ENCODE measurements at regions not wholly inside any gene's neighbourhood (a gene's known extent, or its start where the extent isn't known, plus 50 kb on each side); places are given as distances from the start of the nearest gene placed in this dataset.
A peak's percentile ranks its signal among the peaks of the same experiment; 100 is the strongest.
"Not testable (repeated sequence)": the region's sequence is repeated elsewhere in the genome, so short reads cannot be mapped to it uniquely, and the experiment has no call there.

DNA sequence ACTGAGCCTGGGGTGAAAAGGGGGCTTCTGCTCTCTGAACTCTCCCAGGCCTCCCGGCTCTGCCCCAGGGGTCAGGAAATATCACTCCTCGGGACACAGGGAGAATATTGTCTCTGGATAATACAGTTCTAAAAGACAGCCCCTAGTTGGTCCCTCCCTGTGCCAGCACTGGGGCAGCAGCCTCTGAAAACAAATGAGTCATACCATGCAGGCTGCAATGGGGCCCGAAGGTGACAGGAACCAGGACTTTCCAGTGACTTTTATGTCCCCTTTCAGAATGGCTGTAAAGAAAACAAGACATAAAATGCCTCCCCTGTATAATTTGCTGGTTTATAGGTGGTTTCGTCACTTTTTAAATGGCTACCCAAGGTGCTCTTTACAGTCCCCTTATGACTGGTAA, 360.0 kb downstream of the NPHP4 start:
- DNase-seq: no peak

DNA sequence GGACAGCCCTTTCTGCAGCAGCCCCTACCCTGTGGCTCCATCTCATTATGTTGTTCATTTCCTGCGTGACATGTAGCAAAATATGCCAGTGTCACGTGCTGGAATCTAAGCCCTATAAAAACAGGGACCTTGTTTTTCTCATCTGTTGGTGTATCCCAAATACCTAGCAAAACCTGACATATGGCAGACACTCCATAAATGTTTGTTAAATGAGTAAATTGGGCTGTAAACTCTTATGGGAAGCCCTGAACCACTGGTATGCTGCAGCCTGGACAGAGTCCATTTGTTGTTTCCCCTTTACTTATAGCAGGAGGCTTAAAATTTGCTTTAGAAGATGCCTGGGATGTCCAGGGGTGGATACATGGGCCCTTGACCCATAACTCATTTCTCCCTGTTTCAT, 363.8 kb downstream of the NPHP4 start:
- DNase-seq: no peak

DNA sequence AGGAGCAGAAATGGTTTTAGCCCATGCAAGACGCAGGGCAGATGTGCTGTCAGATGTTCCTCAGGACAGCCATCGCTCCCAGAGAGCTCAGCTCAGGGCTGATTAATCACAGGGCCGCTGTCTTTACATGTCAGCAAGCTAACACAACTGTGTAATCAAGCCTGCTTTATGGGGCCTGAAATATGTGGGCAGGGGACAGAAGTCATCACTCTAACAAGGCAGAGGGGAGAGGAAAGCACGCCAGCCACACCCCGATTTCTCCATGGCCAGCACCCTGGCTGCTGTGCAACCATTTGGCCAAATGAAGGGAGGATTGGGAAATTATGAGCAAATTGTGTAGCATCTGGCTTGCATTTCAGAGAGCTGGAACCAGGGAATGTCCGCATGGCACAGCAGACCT, 368.8 kb downstream of the NPHP4 start:
- no peak for DNase-seq

DNA sequence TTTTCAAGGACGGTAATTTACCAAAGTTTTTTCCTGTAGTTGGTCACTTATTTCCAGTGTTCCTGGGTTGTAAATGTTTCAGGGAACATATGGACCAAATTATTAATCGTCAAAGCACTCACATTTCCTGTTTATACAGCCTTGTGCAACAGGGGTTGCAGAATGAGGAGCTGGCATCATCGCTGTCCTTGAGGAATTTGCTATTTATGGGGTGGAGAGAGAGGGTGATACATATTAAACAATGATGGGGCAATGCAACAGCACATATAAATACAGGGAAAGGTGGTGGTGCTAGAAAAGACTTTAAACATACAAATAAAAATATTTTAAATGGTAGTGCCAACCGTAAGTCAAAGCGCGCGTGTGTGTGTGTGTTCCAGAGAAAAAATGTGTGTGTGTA, 369.8 kb downstream of the NPHP4 start:
- peak; percentile 49 for DNase-seq

DNA sequence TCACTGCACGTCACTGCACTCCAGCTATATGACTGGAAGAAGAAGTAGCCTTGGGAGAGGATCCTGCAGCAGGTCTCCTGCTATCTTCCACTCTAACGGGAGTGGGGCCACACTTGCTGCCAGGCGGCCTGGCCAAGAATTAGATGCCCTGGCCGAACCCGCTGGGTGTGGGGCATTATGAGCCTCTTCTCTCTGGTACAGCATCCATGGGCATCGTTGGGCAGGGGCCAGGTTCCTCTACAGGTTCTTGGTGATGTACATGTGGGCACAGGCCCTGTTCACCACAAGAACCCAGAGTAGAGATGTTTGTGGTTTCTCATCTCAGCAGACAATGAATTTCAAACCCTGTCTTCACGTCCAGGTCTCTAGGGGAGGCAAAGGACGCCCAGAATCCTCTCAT, 370.5 kb downstream of the NPHP4 start:
- no peak for DNase-seq

DNA sequence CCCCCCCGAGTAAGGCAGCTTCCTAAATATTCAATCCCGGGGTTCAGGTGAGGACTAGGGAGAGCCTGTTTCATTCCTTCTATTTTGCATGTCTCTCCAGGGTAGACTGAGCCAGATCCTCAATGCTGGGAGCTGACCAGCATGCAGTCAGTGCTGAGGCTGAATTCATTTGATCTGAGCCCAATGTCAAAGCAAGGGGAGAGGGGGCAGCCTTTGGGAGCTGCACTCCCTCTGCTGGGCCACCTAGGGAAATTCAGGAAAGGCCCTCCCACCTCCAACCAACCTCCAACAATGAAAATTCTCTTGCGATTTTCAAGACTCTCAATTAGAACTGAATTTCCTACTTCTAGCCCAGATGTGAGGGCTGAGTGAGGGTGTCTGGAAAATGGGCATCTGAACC, 371.2 kb downstream of the NPHP4 start:
- peak; percentile 2 for DNase-seq

DNA sequence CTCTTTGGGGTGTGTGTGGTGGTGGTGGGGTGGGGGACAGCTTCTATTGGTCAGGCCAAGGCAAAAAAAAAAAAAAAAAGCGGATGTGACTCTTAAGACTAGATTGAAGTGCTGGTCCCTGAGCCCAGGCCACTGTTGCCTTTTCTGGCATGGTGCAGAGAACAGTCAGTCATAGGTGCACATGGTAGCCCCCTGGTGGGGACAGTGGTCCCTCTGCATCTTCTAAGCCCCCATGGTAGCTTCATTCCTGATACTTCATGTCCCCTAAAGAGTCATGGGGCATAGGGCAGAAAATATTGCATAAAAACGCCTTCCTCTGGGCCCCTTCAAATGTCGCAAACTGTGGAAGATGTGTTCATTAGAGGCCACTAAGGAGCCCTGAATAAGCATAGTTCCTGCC, 371.8 kb downstream of the NPHP4 start:
- DNase-seq: no peak

DNA sequence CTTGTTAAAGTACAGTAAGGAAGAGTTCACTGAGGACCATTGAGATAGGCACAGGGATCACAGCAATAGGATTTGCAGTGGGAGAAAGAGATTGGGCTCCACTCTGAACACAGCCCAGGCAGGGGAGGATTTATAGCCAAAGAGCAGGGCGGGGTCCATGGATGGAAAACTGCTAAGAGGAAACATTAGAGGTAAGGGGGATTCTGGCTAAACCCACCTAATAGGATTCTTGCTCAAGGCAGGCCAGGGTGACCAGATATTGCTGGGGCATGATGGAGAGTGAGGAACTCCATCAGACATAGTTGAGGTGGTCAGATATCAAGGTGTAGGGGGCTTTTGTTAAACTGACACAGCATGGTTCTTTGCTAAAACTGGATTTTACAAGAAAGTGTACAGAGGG, 372.8 kb downstream of the NPHP4 start:
- no peak for DNase-seq

DNA sequence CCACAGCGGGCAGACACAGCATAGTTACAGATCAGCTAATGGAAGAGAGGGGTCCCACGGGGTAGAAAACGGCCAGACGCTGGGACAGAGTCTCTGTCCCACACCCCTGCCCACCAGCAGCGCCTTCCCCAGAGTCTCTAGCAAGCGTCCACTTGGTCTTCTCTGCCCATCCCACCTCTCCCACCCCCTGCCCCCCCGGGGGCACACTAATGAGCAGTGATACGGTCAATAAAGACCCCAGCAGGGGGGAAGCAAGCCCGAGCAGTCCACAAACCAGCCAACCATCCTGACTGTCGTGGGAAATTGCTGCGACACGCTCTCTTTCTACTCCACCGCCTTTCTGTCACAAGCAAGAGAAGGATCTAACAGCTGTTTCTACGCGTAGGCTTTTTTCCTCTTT, 374.7 kb downstream of the NPHP4 start:
- no peak for DNase-seq

DNA sequence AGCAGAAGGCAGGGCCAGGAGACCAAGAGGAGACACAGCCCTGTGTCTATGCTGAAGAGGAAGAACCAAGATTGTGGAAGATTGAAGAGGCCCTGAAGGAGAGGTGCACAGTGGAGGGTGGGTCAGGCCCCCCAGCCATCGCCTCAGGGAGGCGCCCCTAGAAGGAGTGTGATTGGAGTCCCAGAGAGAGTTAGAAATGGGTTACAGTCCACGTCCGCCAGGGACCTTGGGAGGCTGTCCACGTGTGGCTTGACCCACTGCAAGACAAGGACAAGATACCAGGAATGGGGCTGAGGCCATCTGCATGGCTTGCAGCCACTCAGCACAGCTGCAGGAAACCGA, 375.1 kb downstream of the NPHP4 start:
- DNase-seq: no peak

DNA sequence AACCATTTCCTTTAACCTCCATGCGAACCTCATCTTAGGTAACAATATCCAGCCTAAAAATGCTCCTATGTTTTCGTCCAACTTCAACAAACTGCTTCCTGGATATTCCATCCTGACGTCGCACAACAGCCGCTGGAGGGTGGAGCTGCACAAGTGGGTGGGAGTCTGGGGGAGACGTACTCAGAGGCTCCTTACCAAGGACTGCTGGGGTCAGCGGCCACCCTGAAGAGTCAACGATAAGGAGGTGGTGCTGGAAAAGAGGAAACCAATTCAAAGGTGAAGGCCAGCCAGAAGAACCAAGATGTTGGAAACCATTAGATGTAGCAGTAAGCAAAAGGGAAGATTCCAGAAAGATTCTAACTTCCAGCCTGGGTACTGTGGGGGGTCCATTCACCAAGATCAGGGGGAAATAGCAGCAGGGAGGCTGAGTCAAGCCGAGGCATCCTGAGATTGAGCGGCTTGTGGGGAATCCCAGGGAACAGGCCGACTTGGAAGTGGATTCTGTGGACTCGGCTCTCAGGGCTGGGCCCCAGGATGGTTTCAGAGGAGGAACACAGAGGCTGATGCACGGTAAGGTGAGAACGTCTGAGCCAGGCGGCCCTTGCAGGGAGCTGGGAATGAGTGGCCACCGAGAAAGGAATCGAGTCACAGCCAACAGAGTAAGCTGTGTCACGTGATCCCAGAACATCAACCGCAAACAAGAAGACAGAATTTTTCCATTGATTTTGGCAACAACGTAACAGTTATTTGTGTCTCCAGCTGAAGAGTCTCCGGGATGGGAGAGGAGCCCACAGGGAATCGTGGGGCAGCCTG, 375.7 kb downstream of the NPHP4 start:
- no peak for DNase-seq

DNA sequence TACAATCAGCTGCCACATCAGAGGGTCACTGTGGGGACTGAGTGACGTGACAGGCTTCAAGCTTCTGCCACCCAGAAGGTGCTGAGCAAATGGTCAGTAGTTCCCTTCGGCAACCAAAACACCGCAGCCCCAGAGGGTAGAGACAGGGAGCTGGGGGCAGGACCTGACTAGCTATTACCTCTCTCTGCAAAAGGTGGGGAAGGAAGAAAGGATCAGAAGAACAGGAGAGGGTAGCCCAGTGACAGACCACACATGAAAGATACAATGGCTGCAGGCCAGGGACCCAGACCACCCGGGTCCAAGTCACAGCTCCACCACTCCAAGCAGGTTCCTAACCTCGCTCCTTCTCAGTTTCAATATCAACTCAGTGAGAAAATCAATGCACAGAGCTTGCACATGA, 377.1 kb downstream of the NPHP4 start:
- DNase-seq: no peak

DNA sequence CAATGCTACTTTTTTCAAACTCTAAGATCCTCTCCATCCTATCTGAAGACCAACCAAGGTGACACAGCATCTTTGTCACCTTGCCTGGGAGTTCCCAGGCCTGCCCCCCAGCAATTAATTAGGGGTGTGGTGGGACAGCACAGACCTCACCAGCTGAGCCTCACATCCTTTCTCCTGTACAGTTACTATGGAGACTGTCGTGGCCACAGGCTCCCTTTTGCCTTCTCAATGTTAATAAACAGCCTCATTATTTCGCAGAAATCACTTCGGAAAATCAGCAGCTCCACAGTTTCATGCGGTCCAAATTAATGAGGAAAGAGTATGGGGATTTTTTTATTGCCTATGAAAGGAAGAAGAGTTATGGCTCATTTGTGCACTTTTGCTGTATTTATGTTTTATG, 378.3 kb downstream of the NPHP4 start:
- DNase-seq: no peak

DNA sequence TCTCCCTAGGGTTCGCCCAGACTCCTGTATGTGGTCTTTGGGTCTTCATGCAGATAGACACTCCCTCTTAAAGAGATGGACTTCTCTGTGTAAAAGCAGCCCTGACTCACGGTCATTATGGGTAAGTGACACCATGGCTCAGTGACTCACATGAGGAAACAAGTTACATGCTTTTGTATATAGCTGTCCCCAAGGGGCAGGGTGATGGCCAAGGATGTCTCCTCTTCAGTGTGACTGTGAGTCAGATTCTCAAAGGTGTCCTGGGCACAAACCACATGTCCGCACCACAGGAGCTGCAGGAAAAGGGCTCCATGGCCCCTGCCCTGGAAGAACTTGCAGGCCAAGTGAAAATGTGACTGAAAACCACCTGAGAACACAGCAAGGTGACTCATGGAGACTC, 380.4 kb downstream of the NPHP4 start:
- DNase-seq: peak; percentile 18

DNA sequence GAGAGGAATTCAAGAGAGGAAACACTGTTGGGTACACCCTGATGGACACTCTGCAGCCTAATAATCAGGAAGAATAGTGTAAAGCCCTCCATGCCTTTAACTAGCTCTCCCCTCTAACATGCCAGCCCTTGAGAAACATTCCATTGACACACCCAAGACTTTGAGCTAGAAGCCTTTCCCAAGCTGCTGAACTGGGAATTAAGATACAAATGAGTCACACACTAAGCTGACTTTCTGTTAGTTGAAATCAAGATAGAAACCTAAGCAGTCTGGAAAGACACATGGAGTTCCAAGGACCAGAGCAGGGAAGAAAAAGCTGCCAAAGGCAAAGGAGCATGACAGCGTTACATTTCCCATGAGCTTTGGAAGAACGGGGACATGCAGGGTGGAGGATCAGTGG, 380.8 kb downstream of the NPHP4 start:
- DNase-seq: peak; percentile 5

DNA sequence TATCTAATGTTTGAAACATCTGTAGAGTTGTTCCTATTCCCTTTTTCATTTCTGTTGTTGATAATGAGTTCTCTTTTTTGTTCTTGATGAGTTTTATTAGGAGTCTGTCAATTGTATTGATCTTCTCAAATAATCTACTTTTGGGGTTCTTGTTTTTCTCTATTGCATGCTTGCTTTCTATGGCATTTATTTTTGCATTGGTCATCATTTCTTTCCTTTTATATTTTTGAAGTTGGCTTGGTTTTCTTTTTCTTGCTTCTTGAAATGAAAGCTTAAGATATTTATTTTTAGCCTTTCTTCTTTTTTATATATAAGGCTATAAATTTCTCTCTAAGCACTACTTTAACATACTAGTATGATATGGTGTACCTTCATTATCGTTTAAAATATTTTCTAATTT, 381.8 kb downstream of the NPHP4 start:
- no peak for DNase-seq

DNA sequence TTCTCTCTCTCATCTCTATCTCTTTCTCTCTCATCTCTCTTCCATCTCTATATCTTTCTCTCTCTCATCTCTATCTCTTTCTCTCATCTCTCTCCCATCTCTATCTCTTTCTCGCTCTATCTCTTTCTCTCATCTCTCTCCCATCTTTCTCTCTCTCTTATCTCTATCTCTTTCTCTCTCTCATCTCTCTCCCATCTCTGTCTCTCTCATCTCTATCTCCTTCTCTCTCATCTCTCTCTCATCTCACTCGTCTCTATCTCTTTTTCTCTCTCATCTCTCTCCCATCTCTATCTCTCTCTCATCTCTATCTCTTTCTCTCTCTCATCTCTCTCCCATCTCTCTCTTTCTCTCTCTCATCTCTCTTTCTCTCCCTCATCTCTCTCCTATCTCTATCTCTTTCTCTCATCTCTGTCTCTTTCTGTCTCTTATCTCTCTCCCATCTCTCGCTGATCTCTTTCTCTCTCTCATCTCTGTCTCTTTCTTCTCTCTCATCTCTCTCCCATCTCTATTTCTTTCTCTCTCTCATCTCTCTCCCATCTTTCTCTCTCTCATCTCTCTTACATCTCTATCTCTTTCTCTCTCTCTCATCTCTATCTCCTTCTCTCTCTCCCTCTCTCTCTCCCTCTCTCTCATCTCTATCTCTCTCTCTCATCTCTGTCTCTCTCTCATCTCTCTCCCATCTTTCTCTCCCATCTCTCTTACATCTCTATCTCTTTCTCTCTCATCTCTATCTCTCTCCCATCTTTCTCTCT, 388.7 kb downstream of the NPHP4 start:
- no peak for DNase-seq

DNA sequence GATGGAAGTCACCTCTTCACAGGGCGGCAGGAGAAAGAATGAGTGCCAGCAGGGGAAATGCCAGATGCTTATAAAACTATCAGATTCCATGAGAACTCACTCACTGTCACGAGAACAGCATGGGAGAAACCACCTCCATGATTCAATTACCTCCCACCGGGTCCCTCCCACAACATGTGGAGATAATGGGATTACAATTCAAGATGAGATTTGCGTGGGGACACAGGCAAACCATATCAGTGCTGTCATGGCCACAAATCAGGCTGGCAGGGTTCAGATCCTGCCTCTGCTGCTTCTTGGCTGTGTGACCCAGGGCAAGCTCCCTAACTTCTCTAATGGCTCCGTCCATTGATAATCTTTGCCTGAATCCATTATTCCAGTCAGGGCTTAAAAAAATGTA, 389.5 kb downstream of the NPHP4 start:
- not testable (repeated sequence) for DNase-seq

DNA sequence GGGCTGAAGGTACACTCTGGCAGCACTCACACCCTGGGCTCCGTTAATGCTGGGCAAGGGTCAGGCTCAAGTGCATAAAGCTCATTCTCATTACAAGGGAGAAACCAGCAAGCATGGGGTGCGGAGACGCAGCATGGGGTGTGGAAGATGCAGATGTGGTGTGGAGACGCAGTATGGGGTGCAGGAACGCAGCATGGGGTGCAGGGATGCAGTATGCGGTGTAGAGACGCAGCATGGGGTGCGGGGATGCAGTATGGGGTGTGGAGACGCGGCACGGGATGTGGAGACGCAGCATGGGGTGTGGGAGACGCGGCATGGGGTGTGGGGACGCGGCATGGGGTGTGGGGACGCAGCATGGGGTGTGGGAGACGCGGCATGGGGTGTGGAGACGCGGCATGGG, 390.7 kb downstream of the NPHP4 start:
- no peak for DNase-seq

DNA sequence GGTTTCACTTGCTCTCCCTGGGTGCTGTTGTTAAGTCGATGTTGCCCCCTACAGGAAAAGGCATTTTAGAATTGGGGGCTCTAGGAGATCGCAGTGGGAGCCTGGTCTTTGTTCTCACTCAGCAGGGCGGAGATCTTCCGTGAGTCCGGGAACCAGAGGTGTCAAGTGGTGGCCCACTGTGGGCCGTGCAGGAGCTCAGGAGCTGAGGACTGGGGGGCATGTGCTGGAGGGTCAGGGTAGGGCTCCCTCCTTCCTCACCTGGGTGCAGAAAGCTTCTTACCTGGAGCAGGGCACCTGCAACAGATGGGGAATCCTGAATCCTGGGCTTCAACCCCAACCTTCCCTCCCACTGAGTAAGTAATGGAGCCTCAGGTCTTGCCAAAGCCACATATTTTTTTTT, 392.7 kb downstream of the NPHP4 start:
- DNase-seq: no peak

DNA sequence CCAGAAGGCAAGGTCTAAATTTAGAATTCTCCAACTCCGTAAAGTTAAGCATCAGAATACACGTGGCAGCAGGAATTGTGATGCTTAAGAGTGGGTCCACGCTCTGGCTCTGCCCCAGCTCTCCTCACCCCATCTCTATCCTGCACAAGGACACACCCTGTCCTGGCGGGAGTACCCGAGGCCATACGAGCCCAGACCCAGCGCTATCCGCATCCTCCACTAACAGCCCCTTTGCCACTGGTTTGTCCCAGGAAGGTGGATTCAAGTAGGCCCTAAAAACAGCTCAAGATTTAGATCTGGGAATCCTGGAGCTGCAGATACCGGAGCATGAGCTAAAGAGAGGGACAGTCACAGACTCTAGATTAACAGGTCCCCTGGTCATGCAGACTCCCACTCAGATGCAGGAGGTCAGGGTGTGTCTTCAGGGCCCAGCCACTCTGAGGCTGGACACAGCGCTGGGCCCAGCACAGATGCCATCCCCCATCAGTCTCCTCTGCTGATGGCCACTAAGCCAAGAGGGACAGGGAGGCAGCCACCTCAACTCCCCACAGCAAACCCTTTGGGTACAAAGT, 393.3 kb downstream of the NPHP4 start:
- no peak for DNase-seq

DNA sequence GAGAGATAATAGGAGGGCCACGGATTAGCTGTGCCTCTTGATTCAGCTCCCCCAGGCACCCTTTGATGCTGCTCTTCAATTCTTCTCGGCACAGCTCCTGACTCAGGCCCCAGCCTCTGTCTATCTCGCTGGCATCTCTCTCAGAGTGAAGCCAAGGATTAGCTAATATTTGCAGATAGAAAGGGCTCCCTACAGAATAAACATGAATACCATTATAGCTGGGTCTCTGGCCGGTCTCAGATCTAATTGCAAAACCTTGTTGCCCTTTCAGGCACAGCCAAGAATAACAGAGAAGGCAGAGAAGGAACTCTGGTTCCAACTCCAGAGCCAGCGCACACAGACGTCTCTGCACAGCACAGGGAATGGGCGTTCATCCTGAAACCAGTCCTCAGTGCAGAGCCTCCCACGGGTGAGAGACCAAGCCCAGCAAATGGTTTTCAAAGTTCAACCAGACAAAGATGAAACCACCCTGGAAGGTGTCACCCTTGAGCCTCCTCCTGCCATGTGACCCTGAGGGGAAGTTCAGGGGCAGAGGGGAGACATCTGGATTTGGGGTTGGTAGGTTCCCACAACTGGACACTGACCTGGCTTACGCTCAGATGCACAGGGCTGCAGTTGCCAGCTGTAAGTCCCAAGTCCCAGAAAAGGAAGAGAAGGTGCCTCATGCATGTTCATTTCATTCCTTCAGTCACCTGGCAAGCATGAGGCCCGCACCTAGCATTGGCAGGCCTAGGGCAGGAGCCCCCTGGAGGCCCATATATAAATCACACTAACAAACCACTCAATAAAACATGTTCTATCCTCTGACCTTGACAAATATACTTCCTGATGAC, 394.0 kb downstream of the NPHP4 start:
- no peak for DNase-seq

DNA sequence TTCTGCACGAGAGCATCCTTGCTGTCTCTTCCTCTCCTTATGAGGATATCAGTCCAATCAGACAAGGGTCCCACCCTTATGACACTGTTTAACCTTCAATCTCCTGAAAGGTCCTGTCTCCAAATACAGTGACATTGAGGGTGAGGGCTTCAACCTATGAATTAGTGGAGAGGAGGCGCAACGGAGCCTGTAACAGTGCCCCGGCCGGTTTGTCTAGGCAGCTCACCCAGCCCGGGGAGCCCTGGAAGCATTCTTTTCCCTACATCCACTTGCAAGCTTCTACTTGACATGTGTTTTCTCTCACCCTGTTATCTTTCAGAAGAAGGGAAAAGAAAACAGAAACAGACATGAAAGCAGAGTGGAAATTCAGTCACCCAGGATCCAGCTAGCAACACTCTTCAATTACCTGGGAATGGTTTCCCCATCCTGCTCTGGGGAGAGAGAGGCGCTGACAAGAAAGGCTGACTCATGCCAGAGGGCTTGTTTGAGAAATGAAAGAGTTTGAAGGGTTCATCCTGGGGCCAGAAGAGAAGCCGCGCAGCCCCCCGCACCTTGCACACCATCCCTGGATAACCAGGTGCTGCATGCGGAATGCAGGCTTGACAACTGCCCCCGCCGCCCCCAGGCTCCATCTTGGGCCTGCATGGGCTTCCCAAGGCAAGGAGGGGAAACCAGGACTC, 394.9 kb downstream of the NPHP4 start:
- no peak for DNase-seq
